HEK293 (cell line): ENCODE measurements at regions not wholly inside any gene's neighbourhood (a gene's known extent, or its start where the extent isn't known, plus 50 kb on each side); places are given as distances from the start of the nearest gene placed in this dataset.

Source experiments
- CTCF ChIA-PET: fragments of 350-600 bp; formaldehyde crosslinking; extraction: SDS; loops from one replicate; lab custom pipeline; 2021; ENCODE audit warnings: antibody characterized with exemption; lab: Yijun Ruan, JAX
- POLR2A ChIA-PET: fragments of 300-600 bp; formaldehyde crosslinking; extraction: SDS; loops from one replicate; lab custom pipeline; 2020; ENCODE audit warnings: antibody characterized with exemption, inconsistent platforms; lab: Yijun Ruan, JAX
- H3K27ac ChIP-seq: fragments of 200-500 bp; sonication (Bioruptor generic); 2 replicates; pipeline ENCODE4 v1.5.1; 2014; ENCODE audit warnings: low read depth, low read length, control low read depth, inconsistent platforms; ENCODE audit errors: extremely low read depth
- H3K36me3 ChIP-seq, 2 experiments: fragments of 200-500 bp in 1 of 2; sonication (Bioruptor generic) in 1 of 2; 1 replicate in 1 of 2; 2 replicates in 1 of 2; pipeline ENCODE4 v1.5.1; 2014 to 2017; ENCODE audit warnings: inconsistent platforms in 2 of 2, low read length in 2 of 2; ENCODE audit not compliant: control insufficient read depth in 2 of 2, insufficient read depth in 1 of 2
- H3K4me1 ChIP-seq: fragments of 200-500 bp; sonication (Bioruptor generic); 2 replicates; pipeline ENCODE4 v1.5.1; 2014; ENCODE audit warnings: mild to moderate bottlenecking, low read length, inconsistent platforms; ENCODE audit not compliant: control insufficient read depth, insufficient read depth
- H3K4me3 ChIP-seq: 2 replicates; pipeline ENCODE4 v1.5.1; 2011; ENCODE audit warnings: low read depth, mild to moderate bottlenecking, control low read depth, low read length, moderate library complexity
- H3K9me3 ChIP-seq: fragments of 200-500 bp; sonication (Bioruptor generic); 2 replicates; pipeline ENCODE4 v1.5.1; 2014; ENCODE audit warnings: low read depth, low read length, inconsistent platforms; ENCODE audit not compliant: control insufficient read depth, insufficient read depth
- ATF2 ChIP-seq: fragments of 450-650 bp; formaldehyde crosslinking; IDR thresholded peaks from 2 replicates; pipeline ENCODE4 v1.5.1; 2016; ENCODE audit warnings: missing biosample characterization, missing genetic modification characterization, low read depth
- CTCF ChIP-seq: fragments of 450-650 bp; formaldehyde crosslinking; IDR thresholded peaks from 2 replicates; pipeline ENCODE4 v1.5.1; 2016; ENCODE audit warnings: missing biosample characterization, missing genetic modification characterization
- HOXD13 ChIP-seq: sonication (generic); formaldehyde crosslinking; IDR thresholded peaks from 2 replicates; pipeline ENCODE4 v1.8.0; 2022; ENCODE audit warnings: missing genetic modification reagents, borderline replicate concordance
- PBX3 ChIP-seq: sonication (generic); formaldehyde crosslinking; IDR thresholded peaks from 2 replicates; pipeline ENCODE4 v1.8.1; 2022; ENCODE audit warnings: mild to moderate bottlenecking, moderate library complexity, missing genetic modification reagents
- REPIN1 ChIP-seq: fragments of 450-650 bp; formaldehyde crosslinking; IDR thresholded peaks from 2 replicates; pipeline ENCODE4 v1.5.1; 2017; ENCODE audit warnings: missing biosample characterization, missing genetic modification characterization, low read depth
- WT1 ChIP-seq: fragments of 450-650 bp; formaldehyde crosslinking; IDR thresholded peaks from 2 replicates; pipeline ENCODE4 v1.5.1; 2016; ENCODE audit warnings: missing biosample characterization, missing genetic modification characterization
- ZBTB26 ChIP-seq: fragments of 450-650 bp; formaldehyde crosslinking; optimal IDR thresholded peaks from 2 replicates; pipeline ENCODE3; 2016; ENCODE audit warnings: missing biosample characterization, mild to moderate bottlenecking, missing genetic modification characterization
- ZBTB8A ChIP-seq: fragments of 450-650 bp; formaldehyde crosslinking; IDR thresholded peaks from 2 replicates; pipeline ENCODE4 v1.5.1; 2016; ENCODE audit warnings: missing biosample characterization, missing genetic modification characterization
- ZIC2 ChIP-seq: fragments of 450-650 bp; formaldehyde crosslinking; IDR thresholded peaks from 2 replicates; pipeline ENCODE4 v1.5.1; 2016; ENCODE audit warnings: missing biosample characterization, missing genetic modification characterization
- ZNF121 ChIP-seq: fragments of 450-650 bp; formaldehyde crosslinking; IDR thresholded peaks from 2 replicates; pipeline ENCODE4 v1.5.1; 2016; ENCODE audit warnings: missing biosample characterization, missing genetic modification characterization
- ZNF155 ChIP-seq: fragments of 450-650 bp; formaldehyde crosslinking; IDR thresholded peaks from 2 replicates; pipeline ENCODE4 v1.5.1; 2016; ENCODE audit warnings: missing biosample characterization, missing genetic modification characterization
- ZNF211 ChIP-seq: fragments of 450-650 bp; formaldehyde crosslinking; IDR thresholded peaks from 2 replicates; pipeline ENCODE4 v1.5.1; 2016; ENCODE audit warnings: low read depth, missing biosample characterization, missing genetic modification characterization
- ZNF248 ChIP-seq: fragments of 450-650 bp; formaldehyde crosslinking; IDR thresholded peaks from 2 replicates; pipeline ENCODE4 v1.5.1; 2017; ENCODE audit warnings: missing biosample characterization, missing genetic modification characterization
- ZNF350 ChIP-seq: fragments of 450-650 bp; formaldehyde crosslinking; IDR thresholded peaks from 2 replicates; pipeline ENCODE4 v1.5.0; 2017; ENCODE audit warnings: missing biosample characterization, mild to moderate bottlenecking, missing genetic modification characterization
- ZNF354C ChIP-seq: fragments of 450-650 bp; formaldehyde crosslinking; IDR thresholded peaks from 2 replicates; pipeline ENCODE4 v1.5.1; 2016; ENCODE audit warnings: missing biosample characterization, missing genetic modification characterization, low read depth, borderline replicate concordance
- ZNF416 ChIP-seq: fragments of 450-650 bp; formaldehyde crosslinking; IDR thresholded peaks from 2 replicates; pipeline ENCODE4 v1.5.1; 2016; ENCODE audit warnings: missing biosample characterization, missing genetic modification characterization
- ZNF488 ChIP-seq: fragments of 450-650 bp; formaldehyde crosslinking; IDR thresholded peaks from 2 replicates; pipeline ENCODE4 v1.5.1; 2016; ENCODE audit warnings: missing biosample characterization, missing genetic modification characterization
- ZNF549 ChIP-seq: fragments of 450-650 bp; IDR thresholded peaks from 2 replicates; pipeline ENCODE4 v1.5.1; 2018; ENCODE audit warnings: missing biosample characterization, missing genetic modification characterization, mild to moderate bottlenecking, inconsistent platforms, moderate library complexity
- ZNF704 ChIP-seq: fragments of 450-650 bp; formaldehyde crosslinking; IDR thresholded peaks from 2 replicates; pipeline ENCODE4 v1.5.1; 2016; ENCODE audit warnings: missing biosample characterization, missing genetic modification characterization
- ZNF837 ChIP-seq: fragments of 450-650 bp; formaldehyde crosslinking; IDR thresholded peaks from 2 replicates; pipeline ENCODE4 v1.5.1; 2016; ENCODE audit warnings: missing biosample characterization, missing genetic modification characterization

DNA sequence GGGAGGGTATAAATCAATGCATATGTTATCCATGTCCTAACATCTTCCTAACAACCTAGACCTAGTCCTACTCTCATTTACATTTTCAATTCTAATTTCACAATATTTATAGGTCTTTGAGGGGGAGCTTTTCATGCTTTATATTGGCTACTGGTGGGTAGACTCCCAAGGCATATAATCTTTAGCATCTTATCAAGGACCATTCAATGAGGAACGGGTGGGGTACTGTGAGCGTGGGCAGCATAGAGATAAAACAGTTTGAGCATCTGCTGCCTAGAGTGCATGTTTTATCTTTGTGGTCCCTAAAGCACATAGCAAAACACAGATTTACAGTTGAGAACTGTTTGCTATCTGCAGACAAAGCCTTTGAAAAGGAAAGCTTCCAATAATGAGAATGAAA lies 427.6 kb upstream of the WWC1 start:
- Histone ChIP-seq H3K4me1 (no peaks in the 10 kb centered on the region), H3K4me3 (no peak overlapping the region), H3K9me3 (no peaks in the 10 kb centered on the region), H3K27ac (no peak overlapping the region), H3K36me3 (no peaks in the 10 kb centered on the region)
- ChIA-PET POLR2A (interaction anchor here (0.6 kb wide), 1 partner anchor 34 kb away, joined by 3 read pairs; no protein-coding TSS in a partner anchor), CTCF (no interaction called here)
- TF ChIP-seq ZNF350 (tag by site-specific recombination) (no peak), ZIC2 (tag by site-specific recombination) (no peak), ZBTB26 (tag by site-specific recombination) (no peak), ZNF211 (tag by site-specific recombination) (no peak), ZNF155 (tag by site-specific recombination) (no peak), CTCF (no peak), ZNF354C (tag by site-specific recombination) (no peak), ZNF416 (no peak)

DNA sequence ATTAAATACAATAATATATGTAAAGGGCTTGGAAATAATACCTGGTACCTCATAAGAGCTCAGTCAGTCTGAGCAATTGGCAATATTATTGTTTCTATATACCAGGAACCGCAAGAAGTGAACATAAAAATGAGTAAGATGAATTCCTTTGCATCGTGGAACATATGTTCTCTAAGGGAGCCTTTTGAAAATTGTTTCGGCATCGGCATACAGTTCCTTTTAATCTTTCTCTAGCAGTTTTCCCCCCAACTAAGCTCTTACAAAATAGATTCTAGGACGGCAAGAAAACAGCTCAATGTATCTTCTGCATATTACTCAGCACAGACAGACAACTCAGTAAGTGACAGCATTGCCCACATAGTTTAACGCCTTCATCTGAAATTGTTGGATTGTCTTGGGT lies 426.6 kb upstream of the WWC1 start:
- Histone ChIP-seq H3K4me3 (no peak overlapping the region), H3K9me3 (no peaks in the 10 kb centered on the region), H3K27ac (no peak overlapping the region), H3K4me1 (no peaks in the 10 kb centered on the region), H3K36me3 (no peaks in the 10 kb centered on the region)
- CTCF ChIA-PET = interaction anchor here (0.6 kb wide), 2 partner anchors 13 to 22 kb away, joined by 3 to 5 read pairs; no protein-coding TSS in a partner anchor
- TF ChIP-seq ZNF121 (tag by site-specific recombination) = no peak
- TF ChIP-seq, all 188 proteins: peak for 0
- POLR2A ChIA-PET = no interaction called here

- ChIA-PET POLR2A (no interaction called here), CTCF (no interaction called here)
- H3K4me3 ChIP-seq = no peak overlapping the region
- H3K36me3 ChIP-seq = no peaks in the 10 kb centered on the region
- no peak for TF ChIP-seq ZBTB26 (tag by site-specific recombination)
- no peak for TF ChIP-seq ZNF837 (tag by site-specific recombination)
- TF ChIP-seq REPIN1 (tag by site-specific recombination) = no peak
- TF ChIP-seq PBX3 = no peak
- no peak for TF ChIP-seq ZNF488
- TF ChIP-seq ZNF704 = no peak
- no peak for TF ChIP-seq ATF2
- no peak for TF ChIP-seq ZBTB8A
- no peak for TF ChIP-seq ZNF549
- TF ChIP-seq HOXD13 (CRISPR knock-in tag) = no peak
- TF ChIP-seq ZNF248 (tag by site-specific recombination) = no peak
- TF ChIP-seq WT1 = no peak
- H3K9me3 ChIP-seq = no peaks in the 10 kb centered on the region
- H3K4me1 ChIP-seq = no peaks in the 10 kb centered on the region
- H3K27ac ChIP-seq = no peak overlapping the region
Observed at GRCh38 chr5:167866797-167867196, 424.6 kb upstream of the WWC1 start.
